Liver (tissue), 8 donors: ENCODE measurements at regions not wholly inside any gene's neighbourhood (a gene's known extent, or its start where the extent isn't known, plus 50 kb on each side); places are given as distances from the start of the nearest gene placed in this dataset.

Experiments
- DNase-seq: peaks from one replicate; pipeline ENCODE4 v3.0.0-alpha.2; 2017; ENCODE audit warnings: low spot score
- H3K27ac ChIP-seq, 2 donors: one replicate each; pipeline ENCODE4 v1.7.0; 2013; ENCODE audit warnings: inconsistent platforms in 2 of 2, low read length in 2 of 2, control low read depth in 1 of 2, low read depth in 1 of 2, mild to moderate bottlenecking in 1 of 2
- H3K27me3 ChIP-seq, 4 donors: one replicate each; pipeline versions ENCODE4 v1.6.1 to v1.7.0; 2013; ENCODE audit warnings: low read length in 3 of 4, inconsistent platforms in 1 of 4, mild to moderate bottlenecking in 1 of 4, moderate library complexity in 1 of 4; ENCODE audit not compliant: control insufficient read depth in 4 of 4, insufficient read depth in 4 of 4
- H3K36me3 ChIP-seq, 4 donors: one replicate each; pipeline versions ENCODE4 v1.6.1 to v1.7.0; 2013; ENCODE audit warnings: low read length in 3 of 4, mild to moderate bottlenecking in 3 of 4, low read depth in 1 of 4, moderate library complexity in 1 of 4; ENCODE audit not compliant: control insufficient read depth in 4 of 4, insufficient read depth in 3 of 4
- H3K4me1 ChIP-seq, 4 donors: one replicate each; pipeline versions ENCODE4 v1.6.1 to v1.7.0; 2013; ENCODE audit warnings: low read length in 3 of 4, mild to moderate bottlenecking in 3 of 4, moderate library complexity in 1 of 4; ENCODE audit not compliant: control insufficient read depth in 4 of 4, insufficient read depth in 4 of 4
- H3K4me3 ChIP-seq, 3 donors: one replicate each; pipeline versions ENCODE4 v1.6.1 to v1.7.0; 2013; ENCODE audit warnings: low read length in 3 of 3, control low read depth in 1 of 3, low read depth in 1 of 3, mild to moderate bottlenecking in 1 of 3
- H3K9ac ChIP-seq, 2 donors: one replicate each; pipeline ENCODE4 v1.7.0; 2013; ENCODE audit warnings: low read length in 2 of 2, mild to moderate bottlenecking in 2 of 2, moderate library complexity in 2 of 2, control low read depth in 1 of 2, low read depth in 1 of 2
- H3K9me3 ChIP-seq, 4 donors: one replicate each; pipeline versions ENCODE4 v1.6.1 to v1.7.0; 2013; ENCODE audit warnings: low read length in 3 of 4; ENCODE audit not compliant: control insufficient read depth in 4 of 4
- EGR1 ChIP-seq, 2 donors: IDR thresholded peaks; 2 replicates each; pipeline ENCODE4 v1.6.1; 2016 to 2018; ENCODE audit warnings: antibody characterized with exemption in 2 of 2, low read depth in 2 of 2
- FOXA1 ChIP-seq: IDR thresholded peaks from 2 replicates; pipeline ENCODE4 v1.6.1; 2016; ENCODE audit warnings: antibody characterized with exemption
- FOXA2 ChIP-seq: IDR thresholded peaks from 2 replicates; pipeline ENCODE4 v1.6.1; 2016; ENCODE audit warnings: antibody characterized with exemption
- GABPA ChIP-seq, 2 donors: IDR thresholded peaks in 1 of 2; conservative IDR thresholded peaks in 1 of 2; 2 replicates each; pipeline ENCODE4 v1.6.1; 2016; ENCODE audit warnings: antibody characterized with exemption in 2 of 2, mild to moderate bottlenecking in 1 of 2, moderate library complexity in 1 of 2
- HNF4A ChIP-seq, 2 donors: conservative IDR thresholded peaks; 2 replicates each; pipeline ENCODE4 v1.6.1; 2016; ENCODE audit warnings: antibody characterized with exemption in 2 of 2, mild to moderate bottlenecking in 2 of 2
- HNF4G ChIP-seq: IDR thresholded peaks from 2 replicates; pipeline ENCODE4 v1.6.1; 2016; ENCODE audit warnings: antibody characterized with exemption
- JUND ChIP-seq, 2 donors: IDR thresholded peaks; 2 replicates each; pipeline ENCODE4 v1.6.1; 2016; ENCODE audit warnings: antibody characterized with exemption in 2 of 2
- NR2F2 ChIP-seq: IDR thresholded peaks from 2 replicates; pipeline ENCODE4 v1.6.1; 2016; ENCODE audit warnings: antibody characterized with exemption
- RAD21 ChIP-seq, 2 donors: IDR thresholded peaks; 2 replicates each; pipeline ENCODE4 v1.6.1; 2016; ENCODE audit warnings: antibody characterized with exemption in 2 of 2, mild to moderate bottlenecking in 2 of 2
- RXRA ChIP-seq, 2 donors: IDR thresholded peaks; 2 replicates each; pipeline ENCODE4 v1.6.1; 2017 to 2018; ENCODE audit warnings: antibody characterized with exemption in 2 of 2, mild to moderate bottlenecking in 1 of 2
- SP1 ChIP-seq: IDR thresholded peaks from 2 replicates; pipeline ENCODE4 v1.6.1; 2018; ENCODE audit warnings: antibody characterized with exemption, mild to moderate bottlenecking
- TAF1 ChIP-seq: conservative IDR thresholded peaks from 2 replicates; pipeline ENCODE4 v1.6.1; 2016; ENCODE audit warnings: antibody characterized with exemption, mild to moderate bottlenecking
- YY1 ChIP-seq: IDR thresholded peaks from 2 replicates; pipeline ENCODE4 v1.6.1; 2016; ENCODE audit warnings: antibody characterized with exemption, mild to moderate bottlenecking
- WGBS: extraction: QIAGEN DNeasy Blood & Tissue Kit; methylation state at CpG from one replicate; pipeline ENCODE4 v1.1.7; 2013; 5-methylcytosine and 5-hydroxymethylcytosine counted together
- TF ChIP-seq, protein P1 (sequence below): IDR thresholded peaks from 2 replicates; pipeline ENCODE4 v1.6.1; 2016; ENCODE audit warnings: antibody characterized with exemption
- TF ChIP-seq, protein P2 (sequence below): IDR thresholded peaks from 2 replicates; pipeline ENCODE4 v1.6.1; 2016; ENCODE audit warnings: antibody characterized with exemption, mild to moderate bottlenecking
- TF ChIP-seq, protein P3 (sequence below): IDR thresholded peaks from 2 replicates; pipeline ENCODE4 v1.6.1; 2016; ENCODE audit warnings: antibody characterized with exemption
- TF ChIP-seq, protein P4 (sequence below): fragments of 150-350 bp; IDR thresholded peaks from 2 replicates; pipeline ENCODE4 v1.5.1; 2017; ENCODE audit warnings: improper control_type of control experiment, low read depth, low read length; ENCODE audit not compliant: missing input control
- TF ChIP-seq, protein P5 (sequence below): IDR thresholded peaks from 2 replicates; pipeline ENCODE4 v1.6.1; 2016; ENCODE audit warnings: antibody characterized with exemption
- donor health status: healthy.
- donor health status: healthy.
- donor health status: healthy.
- donor health status: healthy.
- donor health status: healthy.

DNA sequence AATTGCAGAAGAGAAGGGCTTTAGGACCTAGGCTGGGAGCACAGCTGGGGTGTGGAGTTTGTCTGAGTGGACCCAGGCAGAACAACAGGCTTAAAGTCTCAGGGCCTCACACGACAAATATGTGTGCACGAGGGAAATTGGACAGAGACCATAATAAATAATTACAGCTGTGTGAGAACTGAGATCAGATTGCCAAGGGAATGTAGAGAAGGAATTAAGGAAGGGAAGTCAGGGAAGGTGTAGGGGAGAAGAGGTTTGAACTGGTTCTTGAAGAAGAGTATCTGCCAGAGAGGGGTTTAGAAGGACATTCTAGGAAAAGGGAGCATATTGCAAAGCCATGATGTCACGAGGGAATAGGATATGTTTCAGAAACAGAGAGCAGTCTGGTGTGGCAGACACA lies 120.7 kb upstream of the TSPAN5 start:
- DNase-seq = no peak
- no peak overlapping the region for H3K4me3 ChIP-seq
- H3K36me3 ChIP-seq = no peaks in the 10 kb centered on the region
- H3K27ac ChIP-seq = no peak overlapping the region
- H3K9me3 ChIP-seq = no peaks in the 10 kb centered on the region
- TF ChIP-seq GABPA (IDR thresholded peaks at IDR 0.05 in 1 of 2, conservative IDR thresholded peaks at IDR 0.05 in 1 of 2) (no peak), YY1 (no peak), EGR1 (IDR thresholded peaks at IDR 0.05; ENCODE audit: low read depth in 2 of 2) (no peak), TAF1 (no peak), FOXA1 (no peak), FOXA2 (no peak), RXRA (IDR thresholded peaks at IDR 0.05) (no peak), JUND (IDR thresholded peaks at IDR 0.05) (no peak), HNF4G (no peak), SP1 (no peak), RAD21 (IDR thresholded peaks at IDR 0.05) (no peak), HNF4A (conservative IDR thresholded peaks at IDR 0.05) (no peak), NR2F2 (no peak)
- TF ChIP-seq, protein P1, sequence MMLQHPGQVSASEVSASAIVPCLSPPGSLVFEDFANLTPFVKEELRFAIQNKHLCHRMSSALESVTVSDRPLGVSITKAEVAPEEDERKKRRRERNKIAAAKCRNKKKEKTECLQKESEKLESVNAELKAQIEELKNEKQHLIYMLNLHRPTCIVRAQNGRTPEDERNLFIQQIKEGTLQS = no peak
- TF ChIP-seq, protein P2, sequence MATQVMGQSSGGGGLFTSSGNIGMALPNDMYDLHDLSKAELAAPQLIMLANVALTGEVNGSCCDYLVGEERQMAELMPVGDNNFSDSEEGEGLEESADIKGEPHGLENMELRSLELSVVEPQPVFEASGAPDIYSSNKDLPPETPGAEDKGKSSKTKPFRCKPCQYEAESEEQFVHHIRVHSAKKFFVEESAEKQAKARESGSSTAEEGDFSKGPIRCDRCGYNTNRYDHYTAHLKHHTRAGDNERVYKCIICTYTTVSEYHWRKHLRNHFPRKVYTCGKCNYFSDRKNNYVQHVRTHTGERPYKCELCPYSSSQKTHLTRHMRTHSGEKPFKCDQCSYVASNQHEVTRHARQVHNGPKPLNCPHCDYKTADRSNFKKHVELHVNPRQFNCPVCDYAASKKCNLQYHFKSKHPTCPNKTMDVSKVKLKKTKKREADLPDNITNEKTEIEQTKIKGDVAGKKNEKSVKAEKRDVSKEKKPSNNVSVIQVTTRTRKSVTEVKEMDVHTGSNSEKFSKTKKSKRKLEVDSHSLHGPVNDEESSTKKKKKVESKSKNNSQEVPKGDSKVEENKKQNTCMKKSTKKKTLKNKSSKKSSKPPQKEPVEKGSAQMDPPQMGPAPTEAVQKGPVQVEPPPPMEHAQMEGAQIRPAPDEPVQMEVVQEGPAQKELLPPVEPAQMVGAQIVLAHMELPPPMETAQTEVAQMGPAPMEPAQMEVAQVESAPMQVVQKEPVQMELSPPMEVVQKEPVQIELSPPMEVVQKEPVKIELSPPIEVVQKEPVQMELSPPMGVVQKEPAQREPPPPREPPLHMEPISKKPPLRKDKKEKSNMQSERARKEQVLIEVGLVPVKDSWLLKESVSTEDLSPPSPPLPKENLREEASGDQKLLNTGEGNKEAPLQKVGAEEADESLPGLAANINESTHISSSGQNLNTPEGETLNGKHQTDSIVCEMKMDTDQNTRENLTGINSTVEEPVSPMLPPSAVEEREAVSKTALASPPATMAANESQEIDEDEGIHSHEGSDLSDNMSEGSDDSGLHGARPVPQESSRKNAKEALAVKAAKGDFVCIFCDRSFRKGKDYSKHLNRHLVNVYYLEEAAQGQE = no peak
- TF ChIP-seq, protein P3, sequence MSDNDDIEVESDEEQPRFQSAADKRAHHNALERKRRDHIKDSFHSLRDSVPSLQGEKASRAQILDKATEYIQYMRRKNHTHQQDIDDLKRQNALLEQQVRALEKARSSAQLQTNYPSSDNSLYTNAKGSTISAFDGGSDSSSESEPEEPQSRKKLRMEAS = no peak
- TF ChIP-seq, protein P4, sequence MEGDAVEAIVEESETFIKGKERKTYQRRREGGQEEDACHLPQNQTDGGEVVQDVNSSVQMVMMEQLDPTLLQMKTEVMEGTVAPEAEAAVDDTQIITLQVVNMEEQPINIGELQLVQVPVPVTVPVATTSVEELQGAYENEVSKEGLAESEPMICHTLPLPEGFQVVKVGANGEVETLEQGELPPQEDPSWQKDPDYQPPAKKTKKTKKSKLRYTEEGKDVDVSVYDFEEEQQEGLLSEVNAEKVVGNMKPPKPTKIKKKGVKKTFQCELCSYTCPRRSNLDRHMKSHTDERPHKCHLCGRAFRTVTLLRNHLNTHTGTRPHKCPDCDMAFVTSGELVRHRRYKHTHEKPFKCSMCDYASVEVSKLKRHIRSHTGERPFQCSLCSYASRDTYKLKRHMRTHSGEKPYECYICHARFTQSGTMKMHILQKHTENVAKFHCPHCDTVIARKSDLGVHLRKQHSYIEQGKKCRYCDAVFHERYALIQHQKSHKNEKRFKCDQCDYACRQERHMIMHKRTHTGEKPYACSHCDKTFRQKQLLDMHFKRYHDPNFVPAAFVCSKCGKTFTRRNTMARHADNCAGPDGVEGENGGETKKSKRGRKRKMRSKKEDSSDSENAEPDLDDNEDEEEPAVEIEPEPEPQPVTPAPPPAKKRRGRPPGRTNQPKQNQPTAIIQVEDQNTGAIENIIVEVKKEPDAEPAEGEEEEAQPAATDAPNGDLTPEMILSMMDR = no peak
- TF ChIP-seq, protein P5, sequence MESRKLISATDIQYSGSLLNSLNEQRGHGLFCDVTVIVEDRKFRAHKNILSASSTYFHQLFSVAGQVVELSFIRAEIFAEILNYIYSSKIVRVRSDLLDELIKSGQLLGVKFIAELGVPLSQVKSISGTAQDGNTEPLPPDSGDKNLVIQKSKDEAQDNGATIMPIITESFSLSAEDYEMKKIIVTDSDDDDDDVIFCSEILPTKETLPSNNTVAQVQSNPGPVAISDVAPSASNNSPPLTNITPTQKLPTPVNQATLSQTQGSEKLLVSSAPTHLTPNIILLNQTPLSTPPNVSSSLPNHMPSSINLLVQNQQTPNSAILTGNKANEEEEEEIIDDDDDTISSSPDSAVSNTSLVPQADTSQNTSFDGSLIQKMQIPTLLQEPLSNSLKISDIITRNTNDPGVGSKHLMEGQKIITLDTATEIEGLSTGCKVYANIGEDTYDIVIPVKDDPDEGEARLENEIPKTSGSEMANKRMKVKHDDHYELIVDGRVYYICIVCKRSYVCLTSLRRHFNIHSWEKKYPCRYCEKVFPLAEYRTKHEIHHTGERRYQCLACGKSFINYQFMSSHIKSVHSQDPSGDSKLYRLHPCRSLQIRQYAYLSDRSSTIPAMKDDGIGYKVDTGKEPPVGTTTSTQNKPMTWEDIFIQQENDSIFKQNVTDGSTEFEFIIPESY = no peak
- H3K4me1 ChIP-seq = peaks cover 0 to 4% (median 3%) of the 10 kb centered on the region in 4 donors
- no peaks in the 10 kb centered on the region for H3K27me3 ChIP-seq
- WGBS = 49% methylated on average over 3 of the region's 3 CpGs
- no peak overlapping the region for H3K9ac ChIP-seq

DNA sequence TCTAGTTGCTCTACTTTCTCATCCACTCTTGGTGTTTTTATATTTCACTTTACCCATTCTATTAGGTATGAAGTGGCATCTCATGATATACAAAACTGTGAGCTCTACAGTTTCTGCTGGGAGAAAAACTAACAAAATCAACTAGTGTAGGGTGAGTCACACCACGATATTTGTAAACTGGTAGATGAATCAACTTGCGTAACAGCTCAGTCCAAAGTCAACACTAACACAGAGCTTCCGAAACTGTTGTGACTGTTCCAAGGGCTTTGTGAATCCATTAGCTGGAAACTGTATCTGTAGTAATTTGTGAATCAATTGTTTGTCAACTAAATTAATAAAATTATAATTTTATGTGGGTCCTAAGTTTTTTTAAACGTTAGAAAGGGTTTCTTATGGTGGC lies 119.8 kb upstream of the TSPAN5 start:
- Histone ChIP-seq H3K27me3 (no peaks in the 10 kb centered on the region), H3K9me3 (no peaks in the 10 kb centered on the region), H3K4me1 (peaks cover 0 to 4% (median 3%) of the 10 kb centered on the region in 4 donors), H3K9ac (no peak overlapping the region), H3K36me3 (no peaks in the 10 kb centered on the region), H3K27ac (peak overlapping the region in 1 of 2 donors; percentile 16), H3K4me3 (no peak overlapping the region)
- 31% methylated on average over 4 of the region's 4 CpGs for WGBS
- no peak for DNase-seq
- TF ChIP-seq, protein P1 = peak; percentile 94
- TF ChIP-seq HNF4G = peak; percentile 81
- peak; percentile 97 for TF ChIP-seq FOXA1
- peak in 1 of 2 donors; percentile 33 for TF ChIP-seq GABPA (IDR thresholded peaks at IDR 0.05 in 1 of 2, conservative IDR thresholded peaks at IDR 0.05 in 1 of 2)
- TF ChIP-seq, protein P5 = peak; percentile 48
- TF ChIP-seq, protein P3 = no peak
- peak; percentile 36 to 45 for TF ChIP-seq RAD21 (IDR thresholded peaks at IDR 0.05)
- TF ChIP-seq NR2F2 = no peak
- TF ChIP-seq, protein P4 = no peak
- no peak for TF ChIP-seq TAF1
- peak in 1 of 2 donors; percentile 56 for TF ChIP-seq RXRA (IDR thresholded peaks at IDR 0.05)
- peak; percentile 98 for TF ChIP-seq JUND (IDR thresholded peaks at IDR 0.05)
- peak; percentile 90 to 91 for TF ChIP-seq HNF4A (conservative IDR thresholded peaks at IDR 0.05)
- TF ChIP-seq FOXA2 = peak; percentile 93
- peak; percentile 64 for TF ChIP-seq YY1
- TF ChIP-seq EGR1 (IDR thresholded peaks at IDR 0.05; ENCODE audit: low read depth in 2 of 2) = no peak
